PC-3 (cell line): ENCODE measurements at regions not wholly inside any gene's neighbourhood (a gene's known extent, or its start where the extent isn't known, plus 50 kb on each side); places are given as distances from the start of the nearest gene placed in this dataset.

ENCODE experiments used
- CTCF ChIP-seq: fragments of 300-600 bp; sonication (generic); conservative IDR thresholded peaks from 2 replicates; pipeline ENCODE4 v1.5.1; 2017; ENCODE audit warnings: antibody characterized with exemption, low read depth, mild to moderate bottlenecking, low read length
- EZH2 ChIP-seq: fragments of 300-600 bp; sonication (generic); IDR thresholded peaks from one replicate; pipeline ENCODE4 v1.6.1; 2017; ENCODE audit warnings: antibody characterized with exemption, mild to moderate bottlenecking, low read length; ENCODE audit not compliant: unreplicated experiment
- EZH2phosphoT487 ChIP-seq: fragments of 300-600 bp; sonication (generic); IDR thresholded peaks from 2 replicates; pipeline ENCODE4 v1.6.1; 2018; ENCODE audit warnings: mild to moderate bottlenecking, antibody characterized with exemption, low read length, borderline replicate concordance

GRCh38 chr5:120368923-120369715, 95.0 kb upstream of the PRR16 start:
- 0 out of 2 replicates have a peak, but pooled peaks have one; percentile 12 for TF ChIP-seq CTCF
- no peak for TF ChIP-seq EZH2phosphoT487
- no peak for TF ChIP-seq EZH2
